Gastroesophageal sphincter (tissue), 4 donors: ENCODE measurements at regions not wholly inside any gene's neighbourhood (a gene's known extent, or its start where the extent isn't known, plus 50 kb on each side); places are given as distances from the start of the nearest gene placed in this dataset.

Experiments
- ATAC-seq: fragments of 150-250 bp; one replicate; pipeline ENCODE4 v1.9.1; 2016; ENCODE audit warnings: mild to moderate bottlenecking, moderate library complexity
- H3K27ac ChIP-seq, 4 donors: fragments of 200-600 bp; sonication (generic) in 3 of 4; 1 replicate in 3 of 4; 2 replicates in 1 of 4; pipeline ENCODE4 v1.5.1; 2016 to 2019
- H3K27me3 ChIP-seq: fragments of 200-600 bp; sonication (generic); one replicate; pipeline ENCODE4 v1.5.1; 2019
- H3K36me3 ChIP-seq, 2 donors: fragments of 200-600 bp; sonication (generic); one replicate each; pipeline ENCODE4 v1.5.1; 2019; ENCODE audit warnings: control low read depth in 1 of 2
- H3K4me1 ChIP-seq, 3 donors: fragments of 200-600 bp; sonication (generic); 1 replicate in 2 of 3; 2 replicates in 1 of 3; pipeline ENCODE4 v1.5.1; 2016 to 2019; ENCODE audit warnings: control low read depth in 2 of 3
- H3K4me3 ChIP-seq, 2 donors: fragments of 200-600 bp; sonication (generic); one replicate each; pipeline ENCODE4 v1.5.1; 2019; ENCODE audit warnings: mild to moderate bottlenecking in 1 of 2, moderate library complexity in 1 of 2
- H3K9me3 ChIP-seq, 3 donors: fragments of 200-600 bp; sonication (generic); one replicate each; pipeline ENCODE4 v1.5.1; 2017 to 2019; ENCODE audit warnings: control low read depth in 2 of 3
- CTCF ChIP-seq, 4 experiments: fragments of 200-600 bp in 2 of 4; fragments of 450-650 bp in 2 of 4; sonication (generic) in 1 of 4; IDR thresholded peaks; one replicate each; pipeline ENCODE4 v1.5.1; 2017 to 2019; ENCODE audit warnings: antibody characterized with exemption in 4 of 4, mild to moderate bottlenecking in 2 of 4, moderate library complexity in 2 of 4
- EP300 ChIP-seq: sonication (generic); formaldehyde crosslinking; IDR thresholded peaks from one replicate; pipeline ENCODE4 v1.6.1; 2017; ENCODE audit warnings: antibody characterized with exemption, mild to moderate bottlenecking
- POLR2A ChIP-seq, 2 donors: fragments of 450-650 bp; IDR thresholded peaks; one replicate each; pipeline ENCODE4 v1.6.1; 2017; ENCODE audit warnings: antibody characterized with exemption in 2 of 2, mild to moderate bottlenecking in 2 of 2, moderate library complexity in 1 of 2
- POLR2AphosphoS5 ChIP-seq: sonication (generic); formaldehyde crosslinking; IDR thresholded peaks from one replicate; pipeline ENCODE4 v1.6.1; 2017; ENCODE audit warnings: antibody characterized with exemption
- WGBS, 2 donors: methylation state at CpG; one replicate each; pipeline ENCODE4 v1.1.5; 2018; ENCODE audit warnings: low coverage in 1 of 2; 5-methylcytosine and 5-hydroxymethylcytosine counted together

- Histone ChIP-seq H3K4me3 (peak overlapping the region; percentile 37 to 71), H3K36me3 (no peaks in the 10 kb centered on the region), H3K27ac (peak overlapping the region; percentile 25 to 88 (median 82)), H3K9me3 (no peaks in the 10 kb centered on the region), H3K27me3 (no peaks in the 10 kb centered on the region), H3K4me1 (peaks cover 0 to 37% (median 0%) of the 10 kb centered on the region in 3 donors)
- TF ChIP-seq POLR2A (IDR thresholded peaks at IDR 0.05) = no peak
- no peak for TF ChIP-seq POLR2AphosphoS5
- peak; percentile 83 to 96 (median 88) for TF ChIP-seq CTCF (IDR thresholded peaks at IDR 0.05)
- TF ChIP-seq EP300 = no peak
- WGBS, 2 donors = 0 to 1% methylated on average over 15 to 27 of the region's 63 CpGs
- peak; percentile 90 for ATAC-seq
Observed at GRCh38 chr13:106917673-106918556, 350.0 kb upstream of the ARGLU1 start.

- TF ChIP-seq POLR2A (IDR thresholded peaks at IDR 0.05) (no peak), CTCF (IDR thresholded peaks at IDR 0.05) (no peak)
- Histone ChIP-seq H3K9me3 (no peaks in the 10 kb centered on the region), H3K36me3 (no peaks in the 10 kb centered on the region), H3K4me3 (peak overlapping the region; percentile 37 to 71), H3K4me1 (peaks cover 0 to 37% (median 0%) of the 10 kb centered on the region in 3 donors), H3K27me3 (no peaks in the 10 kb centered on the region), H3K27ac (peak overlapping the region in 3 of 4 donors; percentile 81 to 88 (median 83))
- no peak for ATAC-seq
- WGBS, 2 donors = 75 to 77% methylated on average over 7 to 11 of the region's 33 CpGs
Observed at GRCh38 chr13:106917024-106917571, 349.2 kb upstream of the ARGLU1 start.

- no peaks in the 10 kb centered on the region for H3K36me3 ChIP-seq
- peak overlapping the region in 1 of 4 donors; percentile 81 for H3K27ac ChIP-seq
- TF ChIP-seq POLR2A (IDR thresholded peaks at IDR 0.05) = no peak
- no peak for TF ChIP-seq POLR2AphosphoS5
- no peak for TF ChIP-seq CTCF (IDR thresholded peaks at IDR 0.05)
- no peak for TF ChIP-seq EP300
- H3K27me3 ChIP-seq = no peaks in the 10 kb centered on the region
- 70 to 75% methylated on average over 5 to 12 of the region's 15 CpGs for WGBS, 2 donors
- no peak overlapping the region for H3K4me3 ChIP-seq
- no peak for ATAC-seq
- no peaks in the 10 kb centered on the region for H3K9me3 ChIP-seq
- H3K4me1 ChIP-seq = peaks cover 0 to 37% (median 0%) of the 10 kb centered on the region in 3 donors
Observed at GRCh38 chr13:106916329-106916976, 348.5 kb upstream of the ARGLU1 start.

- no peaks in the 10 kb centered on the region for H3K9me3 ChIP-seq
- H3K27ac ChIP-seq = no peak overlapping the region
- WGBS, 2 donors = 72 to 79% methylated on average over 2 to 3 of the region's 3 CpGs
- no peaks in the 10 kb centered on the region for H3K36me3 ChIP-seq
- TF ChIP-seq POLR2A (IDR thresholded peaks at IDR 0.05) = no peak
- no peak for TF ChIP-seq POLR2AphosphoS5
- TF ChIP-seq CTCF (IDR thresholded peaks at IDR 0.05) = no peak
- TF ChIP-seq EP300 = no peak
- H3K4me1 ChIP-seq = peaks cover 0 to 32% (median 0%) of the 10 kb centered on the region in 3 donors
- no peak overlapping the region for H3K4me3 ChIP-seq
- no peaks in the 10 kb centered on the region for H3K27me3 ChIP-seq
- no peak for ATAC-seq
Observed at GRCh38 chr13:106915146-106915545, 347.2 kb upstream of the ARGLU1 start.
